GM12892 (cell line): ENCODE measurements at regions not wholly inside any gene's neighbourhood (a gene's known extent, or its start where the extent isn't known, plus 50 kb on each side); places are given as distances from the start of the nearest gene placed in this dataset.

ENCODE experiments used
- POLR2A ChIP-seq: IDR thresholded peaks from 2 replicates; pipeline ENCODE4 v1.6.1; 2011; ENCODE audit warnings: low read depth, low read length, control low read depth
- POLR2AphosphoS5 ChIP-seq: IDR thresholded peaks from 2 replicates; pipeline ENCODE4 v1.6.1; 2011; ENCODE audit warnings: low read depth, low read length, control low read depth
- TAF1 ChIP-seq: IDR thresholded peaks from 2 replicates; pipeline ENCODE4 v1.6.1; 2011; ENCODE audit warnings: low read depth, mild to moderate bottlenecking, control low read depth, low read length, borderline replicate concordance

DNA sequence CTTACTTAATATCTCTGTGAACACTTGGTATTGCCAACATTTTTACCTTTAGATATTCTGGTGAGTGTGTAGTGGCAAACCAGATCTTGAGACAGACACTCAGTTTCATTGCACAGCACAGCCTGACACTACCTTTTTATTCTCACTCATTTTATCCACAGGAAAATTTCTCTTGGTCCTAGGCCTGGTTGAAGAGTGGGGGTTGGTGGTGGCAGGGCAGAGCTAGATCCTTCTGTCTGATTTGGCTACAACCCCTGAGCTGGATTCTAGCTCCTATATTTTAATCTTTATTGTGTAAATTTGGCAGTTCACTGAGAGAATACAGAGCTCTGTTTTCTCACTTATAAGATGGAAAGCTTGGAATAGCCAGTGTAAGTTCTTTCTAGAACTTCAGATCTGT is 396.9 kb downstream of the LRIG3 start:
- TF ChIP-seq POLR2AphosphoS5 (no peak), POLR2A (no peak), TAF1 (no peak)
